GM21619 (cell line): ENCODE measurements at regions not wholly inside any gene's neighbourhood (a gene's known extent, or its start where the extent isn't known, plus 50 kb on each side); places are given as distances from the start of the nearest gene placed in this dataset.

Source experiments
- ATAC-seq: cut with Tn5 transposase; IDR thresholded peaks from one replicate; pipeline ENCODE4 v1.9.1; 2021; ENCODE audit not compliant: unreplicated experiment

DNA sequence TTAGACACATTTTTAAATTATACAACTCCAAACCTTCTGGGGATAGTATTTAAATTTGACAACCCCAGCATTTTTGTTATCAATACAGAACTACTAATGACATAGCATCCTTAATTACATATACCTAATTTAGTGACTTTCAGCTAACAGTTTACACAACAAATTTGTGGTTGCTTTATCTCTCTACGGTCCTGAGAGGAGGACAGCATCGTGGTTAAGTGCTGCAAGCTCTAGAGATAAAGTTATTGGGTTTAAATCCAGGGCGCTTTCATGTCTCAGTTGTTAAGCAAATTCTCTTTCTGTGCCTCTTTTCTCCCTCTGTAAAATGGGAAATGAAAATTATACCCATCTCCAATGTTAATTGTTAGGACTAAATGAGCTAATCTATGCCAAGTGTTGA lies 129.3 kb downstream of the METTL4 start:
- ATAC-seq = no peak

DNA sequence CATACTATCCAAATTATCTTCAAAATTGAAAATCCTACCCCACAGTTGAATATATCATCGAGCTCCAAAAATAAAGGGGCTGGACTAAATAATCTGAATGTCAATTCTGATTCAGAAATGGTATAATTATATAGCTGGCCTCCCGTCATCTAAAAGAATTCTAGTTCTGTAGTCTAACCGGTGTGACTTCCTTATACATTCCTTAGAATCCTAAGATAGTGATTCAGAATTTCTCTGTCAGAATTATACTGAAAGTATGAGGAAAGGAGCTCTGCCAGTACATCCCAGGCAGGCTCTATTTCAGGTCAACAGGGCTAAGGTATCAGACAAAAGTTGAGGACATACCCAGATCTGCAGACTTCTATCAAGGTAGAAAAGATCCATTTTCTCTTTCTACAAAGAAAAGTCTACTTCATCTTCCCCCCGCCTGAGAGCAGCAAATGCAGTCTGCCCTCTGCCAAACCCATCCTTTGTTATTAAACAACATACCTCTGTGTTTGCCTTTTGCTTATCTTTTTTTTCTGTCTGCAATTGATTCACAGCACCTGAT lies 128.5 kb downstream of the METTL4 start:
- no peak for ATAC-seq

DNA sequence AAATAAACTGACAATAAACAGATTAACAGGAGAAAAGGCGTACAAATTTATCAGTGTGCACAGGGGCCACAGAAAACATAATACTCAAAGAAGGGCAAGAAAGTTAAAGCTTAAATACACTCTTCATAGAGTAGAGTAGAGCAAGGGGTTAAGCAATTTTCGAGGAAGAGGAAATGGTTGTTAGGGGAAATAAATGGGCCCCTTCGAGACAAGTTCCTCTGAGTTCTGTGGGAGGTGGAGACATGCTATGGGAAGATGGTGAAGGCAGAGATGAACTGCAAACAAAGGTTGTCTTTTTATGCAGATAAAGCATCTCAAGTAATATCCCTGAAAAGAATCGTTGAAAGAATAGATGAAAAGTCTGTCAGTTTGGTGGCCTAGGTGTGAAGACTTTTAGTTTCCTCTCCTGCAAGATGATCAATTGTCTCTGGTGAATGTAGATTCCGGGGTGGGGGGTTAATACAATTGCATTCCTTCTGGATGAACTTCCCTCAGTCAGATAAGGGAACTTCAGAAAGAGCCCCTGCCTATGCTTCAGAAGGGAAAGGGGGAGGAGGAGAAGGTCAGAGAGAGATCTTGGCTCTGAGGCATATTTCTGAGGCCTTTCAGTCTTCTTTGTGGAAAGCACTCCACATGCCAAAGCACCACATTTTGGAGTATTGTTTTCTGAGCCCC lies 127.0 kb downstream of the METTL4 start:
- ATAC-seq = no peak

DNA sequence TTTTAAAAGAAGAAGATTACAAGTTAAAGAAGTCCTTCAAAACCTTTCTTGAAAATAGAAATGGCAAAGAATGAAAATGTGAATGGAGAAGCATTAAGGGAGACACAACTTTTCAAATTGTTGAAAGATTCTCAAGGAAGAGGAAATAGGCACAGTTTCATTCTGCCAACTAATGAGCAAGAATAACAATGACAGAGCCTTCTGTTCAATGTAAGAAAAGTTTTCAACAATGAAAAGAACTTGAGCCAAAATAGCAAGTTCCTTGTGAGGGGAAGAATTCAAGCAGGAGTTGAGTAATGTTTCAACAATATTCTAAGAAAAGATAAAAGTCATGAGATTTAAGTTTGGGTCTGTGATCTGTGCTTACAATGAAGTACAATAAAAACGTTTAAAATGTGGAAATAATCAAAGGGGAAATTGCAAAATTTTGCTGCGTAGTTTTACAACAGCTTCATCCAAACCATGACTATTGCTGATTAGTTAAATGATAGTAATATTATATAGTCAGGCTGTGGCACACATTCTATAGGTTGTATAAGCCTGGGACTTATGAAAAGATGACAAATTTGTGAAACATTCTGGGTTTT lies 122.6 kb downstream of the METTL4 start:
- ATAC-seq = no peak

DNA sequence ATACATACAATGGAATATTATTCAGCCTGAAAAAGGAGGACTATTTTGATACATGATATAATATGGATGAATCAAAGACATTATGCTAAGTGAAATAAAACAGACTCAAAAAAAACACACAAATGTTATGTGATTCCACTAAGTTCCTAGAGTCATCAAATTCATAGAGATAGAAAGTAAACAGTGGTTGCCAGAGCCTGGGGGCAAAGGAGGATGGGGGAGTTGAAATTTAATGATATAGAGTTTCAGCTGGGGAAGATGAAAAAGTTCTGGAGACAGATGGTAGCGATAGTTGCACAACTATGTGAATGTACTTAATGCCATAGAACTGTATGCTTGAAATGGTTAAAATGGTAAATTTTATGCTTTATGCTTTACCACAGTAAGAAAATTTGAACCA lies 119.7 kb downstream of the METTL4 start:
- no peak for ATAC-seq

DNA sequence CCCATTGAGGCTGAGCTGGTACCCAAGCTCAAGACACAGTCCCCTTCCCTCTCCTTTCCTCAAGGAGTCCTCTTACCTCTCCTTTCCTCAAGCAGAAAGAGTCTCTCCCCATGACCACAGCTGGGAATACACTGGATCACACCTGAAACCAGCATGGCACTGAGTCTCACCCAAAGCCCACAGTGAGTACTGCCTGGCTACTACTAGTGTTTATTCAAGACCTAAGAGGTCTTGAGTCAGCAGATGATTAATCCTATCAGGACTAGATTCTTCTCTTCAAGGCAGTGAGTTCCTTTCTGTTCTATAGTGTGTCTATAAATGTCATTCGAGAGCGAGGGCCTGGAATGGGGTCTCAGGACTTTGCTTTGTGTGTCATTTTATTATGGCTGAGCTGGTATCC lies 111.4 kb downstream of the METTL4 start:
- no peak for ATAC-seq

DNA sequence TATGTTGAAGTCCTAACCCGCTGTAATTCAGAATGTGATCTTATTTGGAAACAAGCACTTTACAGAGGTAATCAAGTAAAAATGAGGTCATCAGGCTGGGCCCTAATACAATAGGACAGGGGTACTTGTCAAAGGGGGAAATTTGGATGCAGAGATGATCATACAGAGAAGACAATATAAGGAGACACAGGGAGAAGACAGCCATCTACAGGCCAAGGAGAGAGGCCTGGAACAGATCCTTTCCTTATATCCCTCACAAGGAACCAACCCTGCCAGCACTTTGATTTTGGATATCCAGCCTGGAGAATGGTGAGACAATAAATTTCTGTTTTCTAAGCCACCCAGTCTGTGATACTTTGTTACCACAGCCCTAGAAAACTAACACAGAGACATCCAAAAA lies 104.3 kb downstream of the METTL4 start:
- no peak for ATAC-seq

DNA sequence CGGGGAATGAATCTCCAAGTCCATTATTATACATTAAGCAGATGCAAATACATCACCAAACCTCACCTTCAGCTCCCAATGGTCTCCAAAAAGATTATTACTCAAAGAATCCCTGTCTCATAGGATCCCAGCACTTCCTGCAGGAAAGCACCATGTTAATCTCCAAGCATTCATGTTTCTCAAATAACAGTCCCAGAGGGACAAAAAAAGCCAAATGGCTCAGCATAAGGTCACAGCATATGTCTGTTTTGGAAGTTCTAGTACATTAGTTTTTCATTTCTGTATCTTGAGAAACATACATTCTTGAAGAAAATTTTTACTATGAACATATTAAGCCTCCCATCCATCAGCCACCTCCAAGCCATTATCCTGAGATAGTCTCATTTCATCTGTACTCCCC lies 103.3 kb downstream of the METTL4 start:
- no peak for ATAC-seq

DNA sequence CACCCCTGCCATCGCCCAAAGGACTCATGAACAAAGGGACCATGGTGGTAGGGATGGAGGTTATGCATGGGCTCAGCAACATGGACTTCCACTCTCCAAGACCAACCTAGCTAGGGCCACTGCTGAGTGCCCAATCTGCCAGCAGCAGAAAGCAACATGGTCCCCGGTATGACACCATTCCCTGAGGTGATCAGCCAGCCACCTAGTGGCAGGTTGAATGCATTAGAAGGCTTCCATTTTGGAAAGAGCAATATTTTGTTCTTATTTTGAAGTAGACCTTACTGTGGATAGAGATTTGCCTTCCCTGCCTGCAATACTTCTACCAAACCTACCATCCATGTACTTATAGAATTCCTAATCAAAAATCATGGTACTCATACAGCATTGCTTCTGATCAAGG lies 99.8 kb downstream of the METTL4 start:
- ATAC-seq = no peak

DNA sequence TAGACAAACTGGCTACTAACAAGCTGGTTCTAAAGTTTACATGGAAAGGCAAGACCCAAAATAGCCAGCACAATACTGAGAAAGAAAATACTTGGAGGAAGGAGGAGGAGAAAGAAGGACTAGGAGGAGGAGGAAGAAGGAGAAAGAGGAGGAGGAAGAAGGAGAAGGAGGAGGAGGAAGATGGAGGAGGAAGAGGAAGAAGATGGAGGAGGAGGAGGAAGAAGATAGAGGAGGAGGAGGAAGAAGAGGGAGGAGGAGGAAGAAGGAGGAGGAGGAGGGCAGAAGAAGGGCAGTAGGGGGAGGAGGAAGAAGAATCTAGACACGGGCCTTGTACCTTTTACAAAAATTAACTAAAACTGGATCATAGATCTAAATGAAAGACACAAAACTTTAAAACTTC lies 92.6 kb downstream of the METTL4 start:
- ATAC-seq = no peak

DNA sequence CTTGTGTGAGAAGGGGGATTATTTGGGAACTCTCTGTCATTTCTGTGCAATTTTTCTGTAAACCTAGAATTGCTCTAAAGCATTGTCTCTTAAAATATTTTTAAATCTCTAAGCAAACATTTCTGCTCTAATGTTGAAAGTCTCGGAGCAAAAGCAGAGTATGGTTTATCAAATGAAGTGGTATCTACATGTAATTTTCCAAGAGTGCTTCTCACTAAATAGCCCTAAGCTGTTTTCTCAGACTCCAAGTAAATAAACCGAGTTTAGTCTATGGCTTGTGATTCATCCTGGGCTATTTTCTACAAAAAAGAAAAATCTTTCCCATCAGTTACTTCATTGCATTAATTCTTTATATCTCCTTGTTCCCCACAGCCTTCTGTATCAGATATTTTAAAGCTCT lies 90.8 kb downstream of the METTL4 start:
- no peak for ATAC-seq

DNA sequence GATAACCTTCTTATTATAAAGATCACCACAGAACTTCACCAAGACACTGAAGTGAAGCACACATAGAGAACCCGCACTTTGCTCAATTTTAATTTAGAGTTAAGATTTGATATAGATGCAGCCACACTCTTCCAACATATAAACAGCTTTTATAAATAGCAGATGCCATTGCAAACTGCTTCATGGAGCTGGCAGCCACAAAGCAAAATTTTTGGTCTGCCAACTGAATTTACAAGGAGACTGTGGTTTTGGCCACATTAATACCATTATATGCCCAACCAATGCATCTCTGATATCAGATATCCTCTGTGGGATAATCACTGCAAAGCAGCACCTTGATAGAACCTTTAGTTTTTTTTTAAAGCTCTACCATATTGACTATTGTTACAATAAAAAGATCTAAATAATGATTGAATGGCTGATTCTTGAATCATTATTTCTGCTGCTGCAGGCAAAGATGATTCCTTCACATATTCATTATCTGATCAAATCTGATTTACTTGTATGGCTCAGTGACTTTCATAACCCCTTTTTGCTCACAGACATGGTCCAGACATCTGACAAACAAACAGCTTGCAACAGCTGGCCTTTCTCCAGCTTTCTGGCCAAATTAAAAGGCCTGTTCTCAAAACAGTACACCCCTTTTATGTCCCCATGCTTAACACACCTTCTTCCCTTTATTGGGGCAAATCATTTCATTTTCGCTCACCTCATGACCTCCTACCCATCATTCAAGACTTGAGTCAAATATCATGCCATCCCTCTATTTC lies 88.4 kb downstream of the METTL4 start:
- ATAC-seq = no peak

DNA sequence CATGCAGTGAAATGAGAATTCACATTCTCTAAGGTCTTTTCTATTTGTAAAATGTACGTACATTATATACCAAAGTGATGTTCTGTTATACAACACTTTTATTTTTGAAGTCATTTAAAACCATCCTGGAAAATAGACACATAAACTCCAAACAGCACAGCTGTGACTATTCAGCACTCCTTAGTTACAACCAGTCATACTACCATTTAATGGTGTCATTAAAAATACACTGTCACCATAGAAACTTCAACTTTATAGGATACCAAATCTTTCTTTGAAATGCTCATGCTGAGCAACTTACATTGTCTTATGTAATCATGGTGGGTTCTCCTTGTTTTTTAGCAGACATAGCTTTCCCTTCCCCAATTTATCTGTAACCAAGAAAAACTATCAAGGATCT lies 85.3 kb downstream of the METTL4 start:
- ATAC-seq = no peak

DNA sequence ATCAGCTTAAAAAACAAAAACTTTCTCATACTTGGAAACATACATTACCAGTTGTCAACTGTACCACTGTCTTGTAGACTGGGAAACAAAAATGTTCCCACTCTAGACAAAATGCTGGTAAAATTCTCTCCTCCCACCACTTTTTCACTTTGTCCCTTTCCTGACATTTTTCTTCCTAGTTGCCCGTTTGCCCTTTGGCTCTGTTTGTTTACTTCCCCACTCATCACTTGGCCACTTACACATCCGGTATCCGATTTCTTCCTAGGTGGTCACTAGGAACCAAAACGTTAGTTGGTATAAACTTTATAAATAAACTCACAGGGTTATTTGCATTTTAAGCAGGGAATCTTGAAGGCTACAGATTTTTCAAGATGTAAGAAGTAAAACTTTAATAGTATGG lies 84.9 kb downstream of the METTL4 start:
- no peak for ATAC-seq
